ENCODE measurements at regions not wholly inside any gene's neighbourhood (a gene's known extent, or its start where the extent isn't known, plus 50 kb on each side); places are given as distances from the start of the nearest gene placed in this dataset.

DNA sequence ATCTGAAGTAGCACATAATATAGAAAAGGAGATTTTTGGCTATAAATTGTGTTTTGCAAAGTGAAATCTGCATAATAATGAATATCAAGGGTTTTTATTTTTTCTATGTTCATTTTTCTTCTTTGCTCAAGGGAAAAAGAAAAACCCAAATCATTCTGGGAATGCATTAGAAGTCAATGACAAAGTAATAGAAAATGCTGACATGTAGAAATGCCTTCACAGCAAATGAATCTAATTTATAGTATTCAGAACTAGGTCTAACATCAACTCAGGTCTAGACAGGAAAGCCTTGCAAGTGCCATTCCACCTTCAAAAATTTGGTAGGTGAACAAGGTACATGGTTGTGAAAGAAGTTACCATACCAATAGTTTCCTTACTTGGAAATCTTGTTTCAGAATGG, 831.5 kb upstream of the CELF4 start:
- DNase-seq (ENCODE audit: low spot score), result no peak

DNA sequence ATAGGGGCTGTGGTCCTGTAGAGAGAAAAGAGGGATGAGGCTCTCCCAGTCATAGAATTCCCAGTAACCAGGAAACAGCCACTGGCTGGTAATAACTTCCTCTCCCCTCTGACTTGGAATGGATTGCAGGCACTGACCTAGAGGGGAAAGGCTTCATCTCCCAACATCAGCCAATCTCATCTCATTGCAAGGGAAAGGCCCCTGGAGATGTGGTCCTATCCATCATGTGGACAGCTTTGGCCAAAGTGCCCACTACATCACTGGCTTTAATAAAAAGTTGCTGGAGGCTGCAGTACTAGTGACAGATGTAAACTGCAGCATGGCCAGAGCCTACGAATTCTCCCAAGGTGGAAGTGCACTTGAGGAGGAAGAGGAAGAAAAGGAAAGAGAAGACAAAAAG, 820.5 kb upstream of the CELF4 start:
- DNase-seq (ENCODE audit: low spot score), result no peak

DNA sequence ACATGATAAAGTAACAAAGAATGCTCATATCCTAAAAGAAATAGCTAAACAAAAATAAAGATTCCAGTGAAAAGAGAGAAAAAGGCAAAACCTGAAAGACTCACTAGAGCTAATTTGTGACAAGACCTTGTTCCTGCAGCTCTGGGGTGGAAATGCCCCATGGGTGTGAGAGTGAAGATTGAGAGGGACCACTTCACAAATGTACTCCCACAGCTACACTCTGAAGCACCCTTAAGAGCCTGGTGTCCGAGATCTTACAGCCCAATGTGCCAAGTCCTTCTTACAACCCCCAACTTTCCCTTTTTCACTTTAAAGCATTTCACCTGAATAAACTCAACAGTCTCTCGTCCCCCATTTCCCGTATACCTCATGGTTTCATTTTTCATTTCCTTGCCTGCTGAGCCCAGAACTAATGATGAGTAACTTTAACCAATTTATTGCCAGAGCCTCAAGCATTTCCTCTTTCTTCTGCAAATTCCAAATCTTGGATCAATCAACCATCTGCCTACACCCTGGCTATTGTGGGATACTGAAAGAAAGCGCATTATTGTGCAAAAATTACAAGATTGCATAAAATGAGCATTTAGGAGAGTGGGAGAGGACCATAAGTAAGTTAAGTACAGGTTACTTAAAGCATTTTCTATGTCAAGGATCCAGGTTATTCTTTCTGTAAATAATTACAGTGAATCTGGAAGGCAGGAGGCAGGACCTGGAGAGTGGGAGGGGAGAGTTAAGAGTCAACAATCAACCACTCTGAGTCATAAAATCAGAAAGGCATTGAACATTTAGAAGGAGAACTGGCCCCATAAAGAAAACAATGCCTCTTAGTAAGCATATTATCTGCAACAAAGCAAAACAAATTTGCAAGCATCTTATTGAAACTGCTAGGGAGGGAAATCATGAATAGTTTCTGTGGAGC, 804.4 kb upstream of the CELF4 start:
- no peak for DNase-seq (ENCODE audit: low spot score)

DNA sequence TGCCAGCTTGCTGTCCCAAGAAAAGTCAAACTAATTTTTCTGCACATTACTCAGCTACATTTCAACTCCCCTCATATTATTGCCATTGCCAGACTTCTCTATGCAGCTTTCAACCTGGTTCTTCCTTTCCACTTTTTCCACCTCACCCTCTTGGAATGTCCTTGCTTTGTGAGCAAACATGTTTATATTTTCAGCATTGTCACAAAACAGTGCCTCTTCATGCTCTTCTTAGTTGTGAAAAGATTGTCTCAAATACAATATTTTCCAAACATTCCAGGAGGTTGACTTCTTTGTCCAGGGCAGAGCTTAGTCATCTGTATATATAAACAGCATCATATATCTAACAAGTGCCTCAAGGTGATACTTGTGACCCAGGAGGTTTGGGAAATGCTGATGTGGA, 803.3 kb upstream of the CELF4 start:
- no peak for DNase-seq (ENCODE audit: low spot score)

DNA sequence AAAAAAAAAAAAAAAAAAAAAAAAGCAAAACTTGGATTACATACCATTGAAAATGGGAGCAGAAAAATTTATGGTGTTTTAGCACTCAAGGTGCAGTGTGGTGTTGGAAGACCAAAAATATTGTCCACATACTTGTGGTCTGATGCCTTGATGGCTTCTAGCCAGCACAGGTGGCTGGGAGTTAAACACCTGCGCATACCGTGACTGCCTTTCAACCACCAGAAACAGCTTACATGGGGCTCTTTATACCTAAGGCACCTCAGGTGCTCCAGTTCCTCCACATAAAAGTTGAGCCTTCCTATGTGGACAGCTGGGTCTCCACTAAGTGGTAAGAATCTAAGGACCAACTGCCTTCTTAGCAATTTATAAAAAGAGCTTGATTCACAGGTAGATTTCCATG, 802.6 kb upstream of the CELF4 start:
- no peak for DNase-seq (ENCODE audit: low spot score)

DNA sequence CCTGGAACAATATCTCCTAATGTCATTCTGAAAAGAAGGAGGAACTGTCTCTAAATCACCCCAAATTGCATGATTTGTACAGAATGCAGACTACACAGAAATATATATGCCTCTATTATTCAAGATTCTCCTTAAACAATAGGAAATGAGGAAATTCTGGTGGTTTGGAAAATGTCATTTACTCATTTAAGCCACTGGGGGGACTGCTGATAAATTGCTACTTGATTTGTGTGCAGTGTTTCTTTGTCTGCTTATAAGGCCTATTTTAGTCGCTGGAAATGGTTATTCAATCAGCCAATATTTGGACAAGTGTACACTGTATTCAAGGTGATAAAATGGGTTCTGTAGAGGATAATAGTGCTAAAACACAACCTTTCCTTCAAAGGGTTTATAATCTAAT, 801.9 kb upstream of the CELF4 start:
- DNase-seq (ENCODE audit: low spot score), result no peak

DNA sequence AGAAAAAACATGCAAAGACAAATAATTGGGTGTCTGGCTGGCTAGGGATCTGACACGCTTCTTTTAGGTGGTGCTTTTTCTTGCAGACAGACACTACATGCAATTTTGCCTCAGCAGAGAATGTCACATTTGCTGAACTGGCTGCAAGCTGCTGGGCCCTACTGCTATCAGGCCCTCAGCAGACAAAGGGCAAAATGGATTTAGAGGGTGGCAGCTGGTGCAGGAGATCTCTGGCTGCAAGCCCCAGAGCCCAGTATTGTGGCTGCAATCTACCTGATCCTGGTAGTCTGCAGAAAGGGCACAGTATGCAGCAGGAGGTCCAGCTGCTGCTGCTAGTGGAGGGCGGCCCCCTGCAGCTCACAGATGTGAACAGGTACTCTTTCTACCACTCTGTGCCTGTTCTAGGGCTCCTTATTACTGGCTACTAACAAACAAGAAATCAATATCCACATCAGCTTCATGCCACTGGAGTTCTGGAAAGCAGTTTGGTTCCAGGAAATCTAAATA, 796.7 kb upstream of the CELF4 start:
- no peak for DNase-seq (ENCODE audit: low spot score)

DNA sequence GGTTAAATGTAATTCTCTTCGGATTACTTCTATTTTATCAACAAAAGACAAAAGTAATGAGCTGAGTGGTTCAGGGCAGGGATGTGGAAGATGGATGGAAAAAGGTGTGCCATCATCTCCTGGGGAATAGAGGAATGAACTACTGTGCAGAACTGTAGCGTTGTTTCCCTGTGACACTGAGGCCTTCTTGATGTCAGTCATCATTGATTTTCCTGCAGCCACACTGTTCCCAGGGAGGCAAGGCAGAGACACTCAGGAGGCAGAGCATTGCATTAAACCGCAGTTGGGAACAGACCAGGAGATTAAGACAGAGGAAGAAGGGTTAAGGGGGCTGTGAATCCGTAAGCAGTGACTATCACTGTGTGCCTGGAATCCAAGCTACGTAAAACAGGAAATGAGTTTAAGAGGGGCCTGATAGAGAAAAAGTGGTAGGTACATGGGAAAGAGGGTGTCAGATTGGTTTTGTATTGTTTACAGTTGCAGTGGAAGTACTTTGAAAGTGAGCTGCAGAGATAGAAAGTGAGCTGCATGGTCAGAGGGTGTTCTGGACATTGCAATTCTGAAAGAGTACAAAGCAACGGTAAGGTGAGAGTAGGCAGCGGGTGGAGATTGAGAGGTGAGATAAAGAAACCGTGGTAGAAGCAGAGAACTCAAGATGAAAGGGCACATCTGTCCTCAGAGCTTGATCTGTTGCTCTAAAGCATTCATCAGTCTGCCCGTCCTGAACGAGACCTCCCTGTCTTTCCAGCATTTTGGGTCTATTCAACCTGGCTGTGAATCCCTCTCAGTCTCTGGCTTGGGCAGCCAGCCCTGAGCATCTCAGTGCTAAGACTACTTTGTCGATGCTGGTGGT, 793.4 kb upstream of the CELF4 start:
- DNase-seq (ENCODE audit: low spot score), result no peak

DNA sequence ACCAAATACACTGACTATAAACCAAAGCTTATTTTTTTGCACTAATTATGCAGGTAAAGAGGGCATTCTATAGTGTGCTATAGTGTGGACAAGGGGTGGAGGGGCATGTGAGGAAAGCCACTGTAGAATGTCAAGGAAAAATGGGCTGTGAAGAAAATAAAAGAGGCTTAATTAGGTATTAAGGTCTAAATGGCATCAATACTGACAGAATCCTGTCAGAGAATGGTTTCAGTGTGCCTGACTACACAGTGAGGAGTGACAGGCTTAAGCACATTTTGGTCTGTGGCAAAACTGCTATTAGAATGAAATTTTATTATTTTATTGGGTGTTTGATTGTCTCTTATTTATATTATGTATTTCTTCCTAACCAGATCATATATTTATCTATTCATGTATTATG, 787.6 kb upstream of the CELF4 start:
- DNase-seq (ENCODE audit: low spot score), result no peak

DNA sequence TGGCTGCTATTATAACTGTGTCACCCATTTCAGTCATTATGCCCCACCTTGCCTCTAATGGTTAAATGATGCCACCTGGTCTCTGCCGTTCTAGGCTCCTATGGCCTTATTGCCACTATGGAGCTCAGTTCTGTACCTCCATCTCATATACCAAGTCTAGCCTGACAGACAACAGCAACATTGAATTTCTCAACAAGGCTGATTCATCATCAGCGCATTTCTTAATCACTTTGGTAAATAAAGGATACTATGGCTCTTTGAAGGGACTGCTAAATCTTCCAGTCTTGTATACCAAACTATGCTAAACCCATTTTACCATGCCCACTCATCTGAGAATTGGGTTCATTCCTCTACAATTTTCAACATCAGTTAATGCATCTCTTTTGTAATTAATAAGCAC, 784.5 kb upstream of the CELF4 start:
- no peak for DNase-seq (ENCODE audit: low spot score)

DNA sequence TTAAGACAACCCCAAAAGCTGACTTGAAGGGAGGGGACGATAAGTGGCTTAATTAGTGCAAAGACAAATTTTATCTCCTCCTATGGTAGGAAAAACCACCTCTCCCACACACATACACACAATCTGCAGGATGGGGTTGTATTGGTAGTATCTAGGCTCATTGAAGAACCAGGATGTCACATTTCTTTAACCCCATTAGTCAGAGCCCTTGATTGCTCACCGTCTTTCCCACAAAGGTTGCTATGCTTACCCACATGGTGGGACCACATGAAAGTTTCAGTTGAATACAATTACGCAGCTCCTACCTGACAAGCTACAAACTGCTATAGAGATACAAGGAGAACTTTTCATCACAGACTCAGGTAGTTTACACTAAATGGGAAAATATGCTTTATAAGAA, 765.0 kb upstream of the CELF4 start:
- DNase-seq (ENCODE audit: low spot score), result no peak

DNA sequence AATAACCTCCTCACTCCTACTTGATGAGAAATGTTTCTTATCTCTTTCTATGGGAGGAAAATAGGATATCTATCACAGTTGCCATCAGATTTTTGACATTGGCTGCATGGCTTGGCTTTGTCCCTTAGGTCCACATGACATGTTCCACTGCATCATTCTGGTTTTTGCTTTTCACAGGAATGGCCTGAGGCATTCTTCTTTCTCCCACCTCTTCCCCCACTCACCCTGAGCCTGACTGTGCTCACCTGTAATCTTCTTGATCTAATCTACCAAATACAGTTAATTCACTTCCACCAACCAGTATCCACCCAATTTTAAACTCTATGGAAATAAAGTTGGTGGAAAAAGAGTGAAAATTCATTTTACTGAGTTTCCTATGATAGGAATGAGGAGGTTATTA, 763.5 kb upstream of the CELF4 start:
- no peak for DNase-seq (ENCODE audit: low spot score)

DNA sequence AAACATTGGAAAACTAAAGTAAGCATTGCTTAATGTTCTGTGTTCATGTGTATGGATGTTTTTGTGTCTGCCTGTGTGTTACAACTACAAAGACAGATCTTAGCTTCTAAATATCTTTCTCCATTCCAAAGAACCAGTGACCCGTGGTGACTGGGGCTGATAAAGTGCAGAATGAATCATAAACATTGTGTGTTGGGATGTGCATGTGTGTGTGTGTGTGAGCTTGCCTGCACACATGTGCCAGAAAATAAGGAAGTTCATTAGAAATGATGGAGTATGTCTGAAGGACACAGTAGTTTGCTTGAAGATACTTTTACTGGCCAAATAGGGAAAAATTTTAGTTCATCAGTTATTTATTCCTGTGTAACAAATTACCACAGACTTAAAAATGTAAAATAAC, 756.6 kb upstream of the CELF4 start:
- no peak for DNase-seq (ENCODE audit: low spot score)

DNA sequence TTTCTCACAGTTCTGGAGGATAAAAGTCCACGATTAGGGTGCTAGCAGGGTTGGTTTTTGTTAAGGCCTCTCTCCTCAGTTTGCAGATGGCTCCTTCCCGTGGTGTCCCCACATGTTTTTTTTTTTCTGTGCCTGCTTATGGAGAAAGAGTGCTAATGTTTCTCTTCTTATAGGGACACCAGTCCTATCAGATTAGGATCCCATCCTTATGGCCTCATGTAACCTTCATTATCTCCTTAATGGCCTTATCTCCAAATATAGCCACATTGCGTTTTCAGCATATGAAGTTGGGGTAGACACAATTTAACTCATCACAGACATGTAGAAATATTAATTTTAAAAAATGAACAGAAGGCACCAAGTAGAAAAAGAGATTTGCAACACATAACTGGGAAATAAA, 755.7 kb upstream of the CELF4 start:
- DNase-seq (ENCODE audit: low spot score), result no peak

DNA sequence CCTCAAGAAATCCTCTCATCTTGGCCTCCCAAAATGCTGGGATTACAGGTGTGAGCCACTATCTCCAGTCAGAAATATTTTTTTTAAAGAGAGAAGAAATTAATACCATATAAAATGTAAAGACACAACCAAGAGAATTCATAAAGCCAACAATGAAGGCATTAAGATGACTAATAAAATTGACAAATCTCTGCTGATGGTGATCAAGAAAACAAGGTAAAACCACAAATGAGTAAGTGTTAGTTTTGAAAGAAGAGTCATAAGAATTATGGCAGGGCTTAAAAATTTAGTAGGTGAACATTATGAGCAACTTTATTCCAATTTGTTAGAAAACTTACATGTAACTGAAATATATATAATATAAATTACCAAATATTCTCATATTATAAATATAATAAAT, 752.8 kb upstream of the CELF4 start:
- DNase-seq (ENCODE audit: low spot score), result no peak

DNA sequence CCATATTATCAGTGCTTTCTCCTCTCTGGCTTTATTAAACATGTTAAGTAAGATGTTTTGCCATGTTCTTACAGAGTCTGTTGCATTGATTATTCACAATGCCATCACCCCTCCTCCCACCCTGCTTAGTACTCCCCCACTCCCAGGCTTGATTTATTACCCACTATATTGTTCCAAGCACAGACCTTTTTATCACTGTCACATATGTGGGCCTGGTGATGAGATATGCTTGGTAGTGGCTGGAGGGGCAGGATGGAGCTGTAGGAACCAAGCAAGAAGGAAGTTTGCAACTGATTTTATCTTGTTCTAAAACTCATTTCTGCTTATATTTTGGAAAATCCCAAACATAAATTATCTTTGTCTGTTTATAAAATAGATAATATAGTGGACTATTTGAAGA, 748.2 kb upstream of the CELF4 start:
- no peak for DNase-seq (ENCODE audit: low spot score)

DNA sequence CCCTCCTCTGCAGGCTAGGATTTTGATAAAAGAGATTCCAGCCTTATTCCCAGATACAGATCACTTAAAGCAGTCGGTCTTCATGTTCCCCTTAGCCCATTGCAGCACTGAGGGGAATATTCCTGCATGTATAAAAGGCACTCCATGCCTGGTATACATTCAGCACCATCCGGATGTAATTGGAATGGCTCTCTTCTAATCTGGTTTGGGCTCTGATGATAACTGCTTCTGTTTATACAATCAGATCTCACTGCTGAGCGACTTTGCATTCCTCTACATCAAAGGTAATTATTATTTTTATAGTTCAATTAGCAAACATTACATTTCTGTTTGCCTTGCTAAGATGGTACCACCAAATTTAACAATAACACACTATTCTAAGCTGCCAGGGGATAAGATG, 746.9 kb upstream of the CELF4 start:
- DNase-seq (ENCODE audit: low spot score), result no peak

DNA sequence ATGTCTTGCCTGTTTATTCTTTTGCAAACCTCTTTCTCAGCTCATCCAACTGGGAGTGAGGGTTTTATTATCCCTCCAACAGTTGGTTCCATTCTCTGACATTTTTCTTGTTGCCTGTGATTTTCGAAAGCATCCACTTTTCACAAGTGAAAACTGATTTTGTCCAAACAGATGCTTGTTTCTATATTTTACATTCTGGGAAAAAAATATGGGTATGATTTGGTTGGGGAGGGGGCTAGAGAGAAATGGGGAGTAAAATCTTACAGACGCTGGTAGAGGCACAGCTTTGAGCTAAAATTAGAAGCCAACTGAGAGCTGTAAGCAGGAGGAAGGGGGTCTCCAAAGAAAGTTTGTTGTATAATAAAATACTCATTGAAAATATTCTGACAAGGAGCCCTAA, 745.3 kb upstream of the CELF4 start:
- DNase-seq (ENCODE audit: low spot score), result no peak

DNA sequence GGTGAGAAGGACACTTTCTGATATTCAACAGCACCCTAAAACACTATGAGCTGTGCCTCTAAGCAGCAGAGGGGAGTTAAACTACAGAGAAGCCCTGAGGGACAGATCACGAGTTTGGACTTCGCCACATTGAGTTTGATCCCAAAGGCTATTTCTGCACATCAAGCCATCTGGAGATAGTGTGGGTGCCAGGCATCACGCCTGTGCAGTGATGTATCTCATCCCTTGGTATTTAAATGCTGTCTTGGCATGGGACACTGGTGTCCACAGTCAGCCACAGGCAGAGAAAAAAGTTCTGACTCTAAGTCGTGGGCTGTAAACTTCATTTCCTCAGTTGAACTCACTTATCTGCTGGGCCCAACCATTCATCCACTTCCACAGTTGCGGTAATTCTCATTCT, 742.3 kb upstream of the CELF4 start:
- DNase-seq (ENCODE audit: low spot score), result no peak

DNA sequence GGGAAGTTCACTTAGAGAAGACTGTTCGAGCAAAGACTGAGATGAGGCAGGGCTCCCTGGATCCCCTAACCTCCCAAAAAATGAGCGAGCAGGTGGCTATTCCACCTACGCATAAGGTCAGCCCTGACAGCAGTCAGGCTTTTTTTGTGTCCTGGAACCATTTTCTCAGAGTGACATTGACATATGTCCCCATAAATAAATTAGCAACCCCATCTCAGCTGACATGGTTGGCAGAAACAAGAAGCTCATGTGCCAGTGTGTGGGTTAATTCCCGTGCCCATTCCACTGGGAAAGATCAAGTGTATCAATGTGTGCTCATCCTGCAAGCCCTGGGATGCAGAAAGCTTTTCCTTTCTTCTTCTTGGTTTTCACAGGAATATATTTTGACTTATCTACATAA, 740.4 kb upstream of the CELF4 start:
- DNase-seq (ENCODE audit: low spot score), result no peak

DNA sequence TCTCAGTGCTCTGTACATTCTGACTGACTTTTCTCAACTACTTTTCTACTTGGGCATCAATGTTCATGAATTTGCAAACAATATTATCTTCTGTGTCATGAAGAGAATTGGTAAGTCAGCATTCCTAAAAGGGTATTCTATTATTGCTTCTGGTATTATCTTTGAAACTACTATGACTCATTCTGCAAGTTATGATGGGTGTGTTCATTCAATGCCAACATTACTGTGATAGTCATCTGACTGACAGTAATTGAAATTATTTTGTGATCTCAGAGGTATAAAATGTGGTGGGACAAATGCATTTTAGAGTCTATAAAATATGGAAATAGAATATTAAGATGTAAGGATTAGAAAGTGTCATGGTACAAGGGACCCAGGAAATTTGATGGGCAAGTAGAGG, 736.0 kb upstream of the CELF4 start:
- DNase-seq (ENCODE audit: low spot score), result no peak

DNA sequence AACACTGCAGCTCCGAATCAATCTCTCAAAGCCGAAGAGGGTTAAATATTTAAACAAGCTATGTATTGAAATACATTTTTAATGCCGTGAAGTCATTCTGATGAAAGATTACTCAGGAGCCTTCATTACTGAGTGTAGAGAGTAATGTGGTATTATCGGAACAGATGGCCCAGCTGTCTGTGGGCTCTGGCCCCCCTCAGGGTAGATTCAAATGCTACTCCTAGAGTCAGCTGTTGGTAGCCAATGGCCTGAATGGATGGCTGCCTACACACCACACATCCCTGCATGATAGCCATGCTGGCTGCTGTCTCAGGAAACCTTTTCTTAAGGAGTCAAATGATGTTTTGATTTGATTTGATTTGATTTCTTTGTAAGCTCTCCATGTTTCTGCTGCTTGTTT, 732.3 kb upstream of the CELF4 start:
- no peak for DNase-seq (ENCODE audit: low spot score)

DNA sequence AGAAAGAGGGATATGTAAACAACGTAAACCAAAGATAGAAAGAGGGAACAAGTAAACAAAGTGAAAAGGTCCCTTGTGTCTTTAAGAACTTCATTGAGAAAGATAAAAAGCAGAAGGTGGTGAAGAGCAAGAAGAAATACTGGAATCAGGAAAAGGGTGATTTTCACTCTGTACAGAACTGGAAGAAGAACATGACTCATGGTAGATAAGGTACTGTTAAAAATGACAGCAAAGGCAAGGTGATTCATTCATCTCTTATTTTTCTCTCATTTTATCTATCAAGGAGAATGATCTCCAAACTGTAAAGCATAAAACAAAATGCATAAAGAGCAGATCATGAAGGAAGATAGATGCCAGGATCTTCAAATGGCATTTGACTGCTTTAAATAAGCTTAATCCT, 724.6 kb upstream of the CELF4 start:
- DNase-seq (ENCODE audit: low spot score), result no peak
